DND-41 (cell line): ENCODE measurements at regions not wholly inside any gene's neighbourhood (a gene's known extent, or its start where the extent isn't known, plus 50 kb on each side); places are given as distances from the start of the nearest gene placed in this dataset.

Experiments
- ATAC-seq: fragments of 200-7000 bp; cut with Tn5 transposase; 3 replicates; pipeline ENCODE4 v1.9.1; 2021; ENCODE audit warnings: low read depth; ENCODE audit not compliant: insufficient read depth
- DNase-seq: peaks from one replicate; pipeline ENCODE4 v3.0.0-alpha.2; 2020
- H2AFZ ChIP-seq: 2 replicates; pipeline ENCODE4 v1.6.0; 2012; ENCODE audit warnings: low read depth, low read length
- H3K27ac ChIP-seq: 2 replicates; pipeline ENCODE4 v1.5.1; 2012; ENCODE audit warnings: low read length, inconsistent platforms
- H3K27me3 ChIP-seq: fragments of 200-600 bp; sonication (generic); 2 replicates; pipeline ENCODE4 v1.6.0; 2012; ENCODE audit warnings: low read length, mild to moderate bottlenecking, inconsistent platforms; ENCODE audit not compliant: insufficient read depth, poor library complexity
- H3K36me3 ChIP-seq: 2 replicates; pipeline ENCODE4 v1.5.1; 2012; ENCODE audit warnings: low read length, inconsistent platforms; ENCODE audit not compliant: insufficient read depth
- H3K4me1 ChIP-seq: 2 replicates; pipeline ENCODE4 v1.5.1; 2012; ENCODE audit warnings: mild to moderate bottlenecking, low read length; ENCODE audit not compliant: insufficient read depth
- H3K4me2 ChIP-seq: 2 replicates; pipeline ENCODE4 v1.6.0; 2012; ENCODE audit warnings: mild to moderate bottlenecking, moderate library complexity, low read length, inconsistent platforms; ENCODE audit not compliant: insufficient read depth
- H3K4me3 ChIP-seq, 2 experiments: fragments of 200-600 bp in 1 of 2; shearing (Covaris generic) in 1 of 2; 2 replicates each; pipeline ENCODE4 v1.5.1; 2012 to 2016; ENCODE audit warnings: inconsistent platforms in 2 of 2, low read length in 2 of 2, mild to moderate bottlenecking in 2 of 2, low read depth in 1 of 2, moderate library complexity in 1 of 2
- H3K79me2 ChIP-seq: 2 replicates; pipeline ENCODE4 v1.6.0; 2012; ENCODE audit warnings: low read length, inconsistent platforms; ENCODE audit not compliant: insufficient read depth
- H3K9ac ChIP-seq: 2 replicates; pipeline ENCODE4 v1.6.0; 2012; ENCODE audit warnings: low read depth, mild to moderate bottlenecking, inconsistent platforms, low read length, moderate library complexity
- H3K9me3 ChIP-seq: 2 replicates; pipeline ENCODE4 v1.5.1; 2012; ENCODE audit warnings: low read length, moderate library complexity, mild to moderate bottlenecking, inconsistent platforms; ENCODE audit not compliant: insufficient read depth, severe bottlenecking
- H4K20me1 ChIP-seq: 2 replicates; pipeline ENCODE4 v1.6.0; 2012; ENCODE audit warnings: low read length; ENCODE audit not compliant: insufficient read depth
- EZH2 ChIP-seq: IDR thresholded peaks from 3 replicates; pipeline ENCODE4 v1.6.1; 2012; ENCODE audit warnings: borderline replicate concordance, low read depth, mild to moderate bottlenecking, moderate library complexity, low read length, inconsistent platforms; ENCODE audit not compliant: severe bottlenecking
- TF ChIP-seq, protein P1 (sequence below): IDR thresholded peaks from 2 replicates; pipeline ENCODE4 v1.5.1; 2012; ENCODE audit warnings: borderline replicate concordance, low read length, moderate library complexity, mild to moderate bottlenecking; ENCODE audit not compliant: poor library complexity, severe bottlenecking; ENCODE audit errors: extremely low read depth

DNA sequence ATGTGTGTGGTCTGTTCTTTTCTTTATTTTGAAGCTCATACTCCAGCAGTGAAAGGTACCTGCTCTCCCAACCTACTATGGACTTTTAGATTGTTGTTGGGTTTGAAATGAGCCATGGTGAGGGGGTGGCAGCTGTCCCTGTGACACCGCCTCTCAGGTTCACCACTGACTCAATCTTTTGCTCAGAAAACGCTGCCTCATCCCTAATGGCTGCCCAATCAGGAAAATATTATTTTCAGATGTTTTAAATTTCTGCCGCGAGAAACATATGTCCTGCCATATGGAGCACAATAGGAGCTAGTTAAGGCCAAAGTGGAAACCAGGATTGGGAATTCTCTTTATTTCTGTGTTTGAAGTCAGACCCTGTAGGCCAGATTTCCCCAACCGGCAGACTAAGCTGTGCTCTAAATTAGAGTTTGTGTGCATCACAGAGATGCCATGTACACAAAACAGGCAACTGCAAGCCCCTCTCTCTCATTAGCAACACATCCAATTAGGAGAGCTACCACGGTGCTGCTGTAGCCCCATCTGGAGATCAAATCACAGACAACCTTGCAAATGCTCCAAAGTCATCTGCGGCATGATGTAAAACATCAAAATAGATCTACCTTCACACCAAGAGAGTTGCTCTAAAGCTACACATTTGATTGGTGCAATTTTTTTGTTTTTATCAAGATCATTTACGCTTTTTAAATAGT lies 144.1 kb upstream of the BACH2 start:
- no peaks in the 10 kb centered on the region for H3K36me3 ChIP-seq
- H3K4me3 ChIP-seq = no peak overlapping the region
- DNase-seq (no peak), ATAC-seq (no peak)
- no peaks in the 10 kb centered on the region for H3K27me3 ChIP-seq
- H3K79me2 ChIP-seq = no peaks in the 10 kb centered on the region
- H4K20me1 ChIP-seq = no peaks in the 10 kb centered on the region
- H2AFZ ChIP-seq = no peak overlapping the region; the same call in 1 of the 2 replicates
- no peak overlapping the region for H3K9ac ChIP-seq
- H3K27ac ChIP-seq = no peak overlapping the region
- H3K9me3 ChIP-seq = no peaks in the 10 kb centered on the region
- no peak for TF ChIP-seq EZH2
- TF ChIP-seq, protein P1, sequence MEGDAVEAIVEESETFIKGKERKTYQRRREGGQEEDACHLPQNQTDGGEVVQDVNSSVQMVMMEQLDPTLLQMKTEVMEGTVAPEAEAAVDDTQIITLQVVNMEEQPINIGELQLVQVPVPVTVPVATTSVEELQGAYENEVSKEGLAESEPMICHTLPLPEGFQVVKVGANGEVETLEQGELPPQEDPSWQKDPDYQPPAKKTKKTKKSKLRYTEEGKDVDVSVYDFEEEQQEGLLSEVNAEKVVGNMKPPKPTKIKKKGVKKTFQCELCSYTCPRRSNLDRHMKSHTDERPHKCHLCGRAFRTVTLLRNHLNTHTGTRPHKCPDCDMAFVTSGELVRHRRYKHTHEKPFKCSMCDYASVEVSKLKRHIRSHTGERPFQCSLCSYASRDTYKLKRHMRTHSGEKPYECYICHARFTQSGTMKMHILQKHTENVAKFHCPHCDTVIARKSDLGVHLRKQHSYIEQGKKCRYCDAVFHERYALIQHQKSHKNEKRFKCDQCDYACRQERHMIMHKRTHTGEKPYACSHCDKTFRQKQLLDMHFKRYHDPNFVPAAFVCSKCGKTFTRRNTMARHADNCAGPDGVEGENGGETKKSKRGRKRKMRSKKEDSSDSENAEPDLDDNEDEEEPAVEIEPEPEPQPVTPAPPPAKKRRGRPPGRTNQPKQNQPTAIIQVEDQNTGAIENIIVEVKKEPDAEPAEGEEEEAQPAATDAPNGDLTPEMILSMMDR = no peak
- peaks cover 6% of the 10 kb centered on the region; the same call in 1 of the 2 replicates for H3K4me1 ChIP-seq
- H3K4me2 ChIP-seq = no peak overlapping the region

DNA sequence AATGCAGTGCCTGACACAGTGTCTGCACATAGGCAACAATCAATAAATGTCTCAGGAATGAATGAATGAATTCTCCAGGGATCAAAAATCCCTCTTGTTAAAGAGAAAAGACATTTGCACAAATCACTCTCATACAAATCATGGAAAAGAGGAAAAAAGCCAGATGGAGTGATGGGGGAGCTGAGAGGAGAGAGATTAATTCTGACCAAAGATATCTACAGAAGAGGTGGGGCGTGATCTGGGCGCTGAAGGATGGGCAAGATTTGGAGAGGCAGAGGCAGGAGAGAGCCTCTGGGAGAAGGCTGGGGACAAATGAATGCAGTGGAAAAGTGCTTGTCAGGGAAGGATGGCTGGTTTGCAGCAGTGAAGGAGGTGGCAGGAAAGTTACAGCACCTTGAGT lies 142.9 kb upstream of the BACH2 start:
- H2AFZ ChIP-seq = no peak overlapping the region
- no peaks in the 10 kb centered on the region for H4K20me1 ChIP-seq
- DNase-seq (no peak), ATAC-seq (no peak)
- TF ChIP-seq, protein P1 = no peak
- TF ChIP-seq EZH2 = no peak
- no peak overlapping the region for H3K9ac ChIP-seq
- no peaks in the 10 kb centered on the region; the same call in 1 of the 2 replicates for H3K4me1 ChIP-seq
- no peak overlapping the region for H3K4me2 ChIP-seq
- no peak overlapping the region for H3K27ac ChIP-seq
- H3K79me2 ChIP-seq = no peaks in the 10 kb centered on the region
- H3K36me3 ChIP-seq = no peaks in the 10 kb centered on the region
- H3K9me3 ChIP-seq = no peaks in the 10 kb centered on the region
- H3K27me3 ChIP-seq = no peaks in the 10 kb centered on the region
- H3K4me3 ChIP-seq = no peak overlapping the region

DNA sequence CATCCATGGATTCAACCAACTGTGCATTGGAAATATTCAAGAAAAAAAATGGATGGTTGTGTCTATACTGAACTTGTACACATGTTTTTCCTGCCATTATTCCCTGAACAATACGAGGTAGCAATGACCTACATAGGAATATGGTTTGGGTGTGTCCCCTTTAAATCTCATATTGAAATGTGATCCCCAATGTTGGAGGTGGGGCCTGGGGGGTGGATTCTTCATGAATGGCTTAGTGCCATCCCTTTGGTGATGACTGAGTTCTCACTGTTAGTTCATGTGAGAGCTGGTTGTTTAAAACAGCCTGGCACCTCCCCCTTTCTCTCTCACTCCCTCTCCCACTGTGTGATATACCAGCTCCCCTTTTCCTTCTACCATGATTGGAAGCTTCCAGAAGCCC lies 139.8 kb upstream of the BACH2 start:
- DNase-seq = no peak
- no peak overlapping the region for H3K9ac ChIP-seq

More for the DNA sequence above, 139.8 kb upstream of the BACH2 start:
- TF ChIP-seq, protein P1 = no peak
- TF ChIP-seq EZH2 = no peak
- H4K20me1 ChIP-seq = no peaks in the 10 kb centered on the region
- peaks cover 17% of the 10 kb centered on the region for H3K9me3 ChIP-seq
- no peaks in the 10 kb centered on the region for H3K27me3 ChIP-seq
- no peaks in the 10 kb centered on the region for H3K79me2 ChIP-seq
- no peak overlapping the region for H2AFZ ChIP-seq
- ATAC-seq = no peak
- no peaks in the 10 kb centered on the region for H3K36me3 ChIP-seq
- no peak overlapping the region for H3K4me2 ChIP-seq
- no peak overlapping the region for H3K27ac ChIP-seq
- H3K4me3 ChIP-seq = no peak overlapping the region
- H3K4me1 ChIP-seq = no peaks in the 10 kb centered on the region
